OCI-LY1 (cell line): ENCODE measurements at regions not wholly inside any gene's neighbourhood (a gene's known extent, or its start where the extent isn't known, plus 50 kb on each side); places are given as distances from the start of the nearest gene placed in this dataset.

Source experiments
- H2AFZ ChIP-seq: fragments of 200-600 bp; sonication (generic), shearing (Covaris generic); 2 replicates; pipeline ENCODE4 v1.6.0; 2014; ENCODE audit warnings: antibody characterized with exemption, mild to moderate bottlenecking, low read length
- H3F3A ChIP-seq: fragments of 200-600 bp; sonication (generic), shearing (Covaris generic); 2 replicates; pipeline ENCODE4 v1.6.0; 2014; ENCODE audit warnings: mild to moderate bottlenecking, antibody characterized with exemption, low read length, moderate library complexity; ENCODE audit not compliant: insufficient read depth
- H3K27ac ChIP-seq: fragments of 200-600 bp; sonication (generic); 2 replicates; pipeline ENCODE4 v1.5.1; 2014; ENCODE audit warnings: low read length, mixed run types, mild to moderate bottlenecking, low read depth; ENCODE audit not compliant: poor library complexity, severe bottlenecking
- H3K27me3 ChIP-seq: fragments of 200-600 bp; sonication (generic); 2 replicates; pipeline ENCODE4 v1.6.0; 2014; ENCODE audit warnings: antibody characterized with exemption, mild to moderate bottlenecking, low read length, moderate library complexity; ENCODE audit not compliant: insufficient read depth
- H3K36me3 ChIP-seq: fragments of 200-600 bp; sonication (generic); 2 replicates; pipeline ENCODE4 v1.6.1; 2014; ENCODE audit warnings: mild to moderate bottlenecking, antibody characterized with exemption, low read length, moderate library complexity, mixed read lengths; ENCODE audit not compliant: insufficient read depth
- H3K4me1 ChIP-seq: fragments of 200-600 bp; sonication (generic); 2 replicates; pipeline ENCODE4 v1.5.1; 2014; ENCODE audit warnings: mild to moderate bottlenecking, low read length, moderate library complexity; ENCODE audit not compliant: insufficient read depth, severe bottlenecking
- H3K4me2 ChIP-seq: fragments of 200-600 bp; sonication (generic), shearing (Covaris generic); 2 replicates; pipeline ENCODE4 v1.6.1; 2014; ENCODE audit warnings: low read length
- H3K4me3 ChIP-seq: fragments of 200-600 bp; sonication (generic); 2 replicates; pipeline ENCODE4 v1.5.1; 2014; ENCODE audit warnings: low read length, low read depth, mild to moderate bottlenecking, mixed read lengths; ENCODE audit not compliant: poor library complexity, severe bottlenecking
- H3K79me2 ChIP-seq: fragments of 200-600 bp; shearing (Covaris generic); 2 replicates; pipeline ENCODE4 v1.6.1; 2016; ENCODE audit warnings: mixed run types, low read length, mixed read lengths; ENCODE audit not compliant: insufficient read depth
- H3K9ac ChIP-seq: fragments of 200-600 bp; sonication (generic), shearing (Covaris generic); 2 replicates; pipeline ENCODE4 v1.6.1; 2014; ENCODE audit warnings: mild to moderate bottlenecking, low read length, mixed read lengths
- H3K9me2 ChIP-seq: fragments of 200-600 bp; sonication (generic), shearing (Covaris generic); 2 replicates; pipeline ENCODE4 v1.6.1; 2014; ENCODE audit warnings: low read depth, mild to moderate bottlenecking, low read length, mixed read lengths
- H3K9me3 ChIP-seq: fragments of 200-600 bp; shearing (Covaris generic); 2 replicates; pipeline ENCODE4 v1.6.1; 2014; ENCODE audit warnings: low read length, mixed read lengths
- H4K20me1 ChIP-seq: fragments of 200-600 bp; sonication (generic), shearing (Covaris generic); 2 replicates; pipeline ENCODE4 v1.6.0; 2016; ENCODE audit warnings: mild to moderate bottlenecking, low read length; ENCODE audit not compliant: insufficient read depth
- EZH2 ChIP-seq: fragments of 200-600 bp; sonication (generic), shearing (Covaris generic); IDR thresholded peaks from 2 replicates; pipeline ENCODE4 v1.8.0; 2017; ENCODE audit warnings: borderline replicate concordance, mixed run types, mild to moderate bottlenecking, antibody characterized with exemption, low read length, moderate library complexity, mixed read lengths
- TF ChIP-seq, protein P1 (sequence below): fragments of 200-600 bp; sonication (generic), shearing (Covaris generic); IDR thresholded peaks from 2 replicates; pipeline ENCODE4 v1.5.1; 2017; ENCODE audit warnings: mild to moderate bottlenecking, antibody characterized with exemption, low read length, moderate library complexity, mixed read lengths

DNA sequence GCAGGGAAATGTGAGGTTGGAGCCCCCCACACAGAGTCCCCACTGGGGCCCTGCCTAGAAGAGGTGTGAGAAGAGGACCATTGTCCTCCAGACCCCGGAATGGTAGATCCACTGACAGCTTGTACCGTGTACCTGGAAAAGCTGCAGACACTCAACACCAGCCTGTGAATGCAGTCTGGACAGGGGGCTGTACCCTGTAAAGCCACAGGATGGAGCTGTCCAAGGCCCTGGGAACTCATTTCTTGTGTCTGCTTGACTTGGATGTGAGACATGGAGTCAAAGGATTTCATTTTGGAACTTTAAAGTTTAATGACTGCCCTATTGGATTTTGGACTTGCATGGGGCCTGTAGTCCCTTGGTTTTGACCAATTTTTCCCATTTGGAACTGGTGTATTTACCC, 535.0 kb upstream of the MEF2C start:
- Histone ChIP-seq H3K79me2 (no peaks in the 10 kb centered on the region), H3K27ac (no peak overlapping the region), H3K4me3 (no peak overlapping the region), H3K9ac (no peak overlapping the region), H3K27me3 (no peaks in the 10 kb centered on the region), H3K4me2 (no peak overlapping the region), H3K4me1 (peaks cover 5% of the 10 kb centered on the region), H3K9me3 (no peaks in the 10 kb centered on the region), H3K9me2 (no peaks in the 10 kb centered on the region), H4K20me1 (no peaks in the 10 kb centered on the region), H3K36me3 (no peaks in the 10 kb centered on the region), H2AFZ (no peak overlapping the region), H3F3A (no peaks in the 10 kb centered on the region)
- TF ChIP-seq EZH2: no peak

DNA sequence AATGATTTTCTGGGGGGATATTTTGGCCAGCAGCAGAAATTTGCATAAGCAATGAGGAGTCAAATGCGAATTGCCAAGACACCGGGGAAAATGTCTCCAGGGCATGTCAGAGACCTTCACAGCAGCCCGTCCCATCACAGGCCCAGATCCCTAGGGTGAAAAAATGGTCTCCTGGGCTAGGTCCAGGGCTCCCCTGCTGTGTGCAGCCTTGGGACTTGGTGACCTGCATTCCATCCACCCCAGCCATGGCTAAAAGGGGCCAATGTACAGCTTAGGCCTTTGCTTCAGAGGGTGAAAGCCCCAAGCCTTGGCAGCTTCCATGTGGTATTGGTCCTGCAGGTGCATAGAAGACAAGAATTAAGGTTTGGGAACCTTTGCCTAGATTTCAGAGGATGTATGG, 534.5 kb upstream of the MEF2C start:
- H3K36me3 ChIP-seq: no peaks in the 10 kb centered on the region
- no peaks in the 10 kb centered on the region for H3K9me2 ChIP-seq
- no peak overlapping the region for H3K9ac ChIP-seq
- no peaks in the 10 kb centered on the region for H4K20me1 ChIP-seq
- no peaks in the 10 kb centered on the region for H3K79me2 ChIP-seq
- no peak overlapping the region for H3K27ac ChIP-seq
- no peaks in the 10 kb centered on the region for H3K27me3 ChIP-seq
- H3K4me1 ChIP-seq: peaks cover 5% of the 10 kb centered on the region
- TF ChIP-seq, protein P1, sequence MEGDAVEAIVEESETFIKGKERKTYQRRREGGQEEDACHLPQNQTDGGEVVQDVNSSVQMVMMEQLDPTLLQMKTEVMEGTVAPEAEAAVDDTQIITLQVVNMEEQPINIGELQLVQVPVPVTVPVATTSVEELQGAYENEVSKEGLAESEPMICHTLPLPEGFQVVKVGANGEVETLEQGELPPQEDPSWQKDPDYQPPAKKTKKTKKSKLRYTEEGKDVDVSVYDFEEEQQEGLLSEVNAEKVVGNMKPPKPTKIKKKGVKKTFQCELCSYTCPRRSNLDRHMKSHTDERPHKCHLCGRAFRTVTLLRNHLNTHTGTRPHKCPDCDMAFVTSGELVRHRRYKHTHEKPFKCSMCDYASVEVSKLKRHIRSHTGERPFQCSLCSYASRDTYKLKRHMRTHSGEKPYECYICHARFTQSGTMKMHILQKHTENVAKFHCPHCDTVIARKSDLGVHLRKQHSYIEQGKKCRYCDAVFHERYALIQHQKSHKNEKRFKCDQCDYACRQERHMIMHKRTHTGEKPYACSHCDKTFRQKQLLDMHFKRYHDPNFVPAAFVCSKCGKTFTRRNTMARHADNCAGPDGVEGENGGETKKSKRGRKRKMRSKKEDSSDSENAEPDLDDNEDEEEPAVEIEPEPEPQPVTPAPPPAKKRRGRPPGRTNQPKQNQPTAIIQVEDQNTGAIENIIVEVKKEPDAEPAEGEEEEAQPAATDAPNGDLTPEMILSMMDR: no peak
- TF ChIP-seq EZH2: no peak
- H3K4me2 ChIP-seq: no peak overlapping the region
- H2AFZ ChIP-seq: no peak overlapping the region
- no peaks in the 10 kb centered on the region for H3F3A ChIP-seq
- no peak overlapping the region for H3K4me3 ChIP-seq
- H3K9me3 ChIP-seq: no peaks in the 10 kb centered on the region

DNA sequence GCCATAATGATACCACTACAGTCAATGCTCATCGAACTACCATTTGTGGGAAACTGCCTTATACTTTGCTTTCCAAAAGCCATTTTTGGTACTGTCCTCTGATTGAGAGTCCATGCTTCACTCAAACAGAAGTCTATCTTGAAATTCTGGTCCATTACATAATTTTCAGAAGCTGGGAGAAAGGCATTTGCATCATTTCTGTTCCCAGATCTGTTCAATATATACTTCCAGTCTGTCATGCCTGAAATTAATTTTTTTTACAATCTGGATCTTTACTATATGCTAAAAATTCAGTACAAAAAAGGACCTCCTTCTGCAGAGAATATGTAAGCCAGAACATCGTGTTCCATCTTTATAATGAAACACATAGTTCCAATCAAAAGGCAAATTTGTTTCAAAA, 528.9 kb upstream of the MEF2C start:
- Histone ChIP-seq H3K27me3 (no peaks in the 10 kb centered on the region), H3F3A (no peaks in the 10 kb centered on the region), H3K9me3 (no peaks in the 10 kb centered on the region), H3K36me3 (no peaks in the 10 kb centered on the region), H2AFZ (no peak overlapping the region), H3K4me3 (no peak overlapping the region), H3K27ac (no peak overlapping the region), H3K79me2 (no peaks in the 10 kb centered on the region), H3K9ac (no peak overlapping the region), H4K20me1 (no peaks in the 10 kb centered on the region), H3K9me2 (no peaks in the 10 kb centered on the region), H3K4me1 (no peaks in the 10 kb centered on the region), H3K4me2 (no peak overlapping the region)
- no peak for TF ChIP-seq EZH2
- TF ChIP-seq, protein P1: no peak

DNA sequence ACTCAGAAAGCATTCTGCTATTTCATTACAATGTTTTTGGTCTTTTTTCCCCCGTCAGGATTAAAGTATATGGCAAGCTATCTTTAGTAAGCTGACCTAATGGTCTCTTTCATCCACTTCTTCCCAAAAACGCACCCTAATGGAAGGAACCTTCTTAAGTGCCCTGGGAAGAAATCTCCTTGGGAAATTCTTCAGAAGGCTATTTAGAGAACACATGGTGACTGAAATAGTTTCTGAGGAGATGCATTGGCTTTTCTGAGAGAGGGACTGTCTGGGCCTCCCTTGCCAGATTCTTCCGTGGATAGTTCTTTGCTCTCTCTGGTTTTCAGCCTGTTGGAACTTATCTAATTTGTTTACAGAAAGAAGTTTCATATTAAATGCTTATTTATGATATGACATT, 524.1 kb upstream of the MEF2C start:
- TF ChIP-seq EZH2: no peak
- TF ChIP-seq, protein P1: no peak
- Histone ChIP-seq H3K36me3 (no peaks in the 10 kb centered on the region), H3K9ac (no peak overlapping the region), H3K27ac (no peak overlapping the region), H3K4me3 (no peak overlapping the region), H2AFZ (no peak overlapping the region), H3F3A (no peaks in the 10 kb centered on the region), H3K4me1 (no peaks in the 10 kb centered on the region), H3K4me2 (no peak overlapping the region), H3K79me2 (no peaks in the 10 kb centered on the region), H4K20me1 (no peaks in the 10 kb centered on the region), H3K9me3 (no peaks in the 10 kb centered on the region), H3K9me2 (no peaks in the 10 kb centered on the region), H3K27me3 (no peaks in the 10 kb centered on the region)
